ENCODE measurements at regions not wholly inside any gene's neighbourhood (a gene's known extent, or its start where the extent isn't known, plus 50 kb on each side); places are given as distances from the start of the nearest gene placed in this dataset.

GRCh38 chr3:168459226-168459784, 363.6 kb upstream of the GOLIM4 start:
- no peak for TF ChIP-seq POLR2A (IDR thresholded peaks at IDR 0.05)
- TF ChIP-seq CTCF (IDR thresholded peaks at IDR 0.05), result no peak
- TF ChIP-seq EP300 (IDR thresholded peaks at IDR 0.05), result no peak

Data from ovary (tissue), 3 donors.